K562 (cell line): ENCODE measurements at regions not wholly inside any gene's neighbourhood (a gene's known extent, or its start where the extent isn't known, plus 50 kb on each side); places are given as distances from the start of the nearest gene placed in this dataset.
"Not testable (repeated sequence)": the region's sequence is repeated elsewhere in the genome, so short reads cannot be mapped to it uniquely, and the experiment has no call there.

ENCODE experiments used
- ATAC-seq: fragments of 200-7000 bp; cut with Tn5 transposase; 3 replicates; pipeline ENCODE4 v1.9.1; 2020; ENCODE audit warnings: moderate library complexity
- BruUV-seq: library from RNA; stranded (reverse); fragments of 400-500 nt; replicated peaks from 2 replicates; lab custom pipeline; 2021; lab: Mats Ljungman, UMichigan
- CTCF ChIA-PET: fragments of 300-600 bp; formaldehyde crosslinking; extraction: SDS; loops from one replicate; lab custom pipeline; 2021; ENCODE audit warnings: low intra/inter-chr PET ratio; lab: Yijun Ruan, JAX
- POLR2A ChIA-PET: fragments of 300-600, 350-650 bp; sonication (Branson Sonifier 250); formaldehyde crosslinking; extraction: SDS; loops from one replicate; lab custom pipeline; 2021; ENCODE audit warnings: antibody characterized with exemption, inconsistent platforms; lab: Yijun Ruan, JAX
- DNase-seq, 4 experiments: peaks; one replicate each; pipeline versions ENCODE4 v3.0.0 to v3.0.0-alpha.2; 2011 to 2018; ENCODE audit warnings: low spot score in 3 of 4, mixed read lengths in 3 of 4; ENCODE audit errors: extremely low read depth in 1 of 4
- FAIRE-seq: peaks from 2 replicates; lab custom pipeline; 2011; peaks lifted over from hg19 to GRCh38; lab: Jason Lieb, UNC
- H2AFZ ChIP-seq: 2 replicates; pipeline ENCODE4 v1.6.0; 2011; ENCODE audit warnings: low read depth, low read length, control low read depth, inconsistent platforms
- H3K27ac ChIP-seq: fragments of 200-600 bp; 3 replicates; pipeline ENCODE4 v1.8.0; 2011; ENCODE audit warnings: low read depth, mild to moderate bottlenecking, control low read depth, inconsistent platforms, low read length, moderate library complexity, mixed read lengths; ENCODE audit errors: extremely low read depth
- H3K27me3 ChIP-seq, 2 experiments: fragments of 300-600 bp in 1 of 2; 2 replicates in 1 of 2; 3 replicates in 1 of 2; pipeline versions ENCODE4 v1.6.0 to v1.8.0; 2011; ENCODE audit warnings: inconsistent platforms in 2 of 2, low read length in 2 of 2, mild to moderate bottlenecking in 1 of 2, mixed read lengths in 1 of 2, moderate library complexity in 1 of 2; ENCODE audit not compliant: control insufficient read depth in 2 of 2, insufficient read depth in 2 of 2
- H3K36me3 ChIP-seq: fragments of 300-600 bp; 3 replicates; pipeline ENCODE4 v1.8.0; 2011; ENCODE audit warnings: mild to moderate bottlenecking, low read length, inconsistent platforms; ENCODE audit not compliant: control insufficient read depth, insufficient read depth
- H3K4me1 ChIP-seq, 2 experiments: fragments of 200-600 bp in 1 of 2; replicated peaks in 1 of 2; 2 replicates in 1 of 2; 3 replicates in 1 of 2; pipeline versions ENCODE4 v1.5.1 to v1.8.0; 2011; ENCODE audit warnings: inconsistent platforms in 2 of 2, low read length in 2 of 2, mild to moderate bottlenecking in 1 of 2, mixed read lengths in 1 of 2, moderate library complexity in 1 of 2; ENCODE audit not compliant: control insufficient read depth in 2 of 2, insufficient read depth in 2 of 2
- H3K4me2 ChIP-seq: 2 replicates; pipeline ENCODE4 v1.6.1; 2011; ENCODE audit warnings: low read length, control low read depth, inconsistent platforms, mixed read lengths; ENCODE audit not compliant: insufficient read depth
- H3K4me3 ChIP-seq: fragments of 200-600 bp; sonication (generic), shearing (Covaris generic); 2 replicates; pipeline ENCODE4 v1.5.1; 2016; ENCODE audit warnings: control low read depth, inconsistent platforms
- H3K79me2 ChIP-seq: fragments of 200-600 bp; 3 replicates; pipeline ENCODE4 v1.8.0; 2011; ENCODE audit warnings: low read length, inconsistent platforms; ENCODE audit not compliant: control insufficient read depth, insufficient read depth
- H3K9ac ChIP-seq, 2 experiments: 2 replicates each; pipeline versions ENCODE4 v1.6.0 to v1.6.1; 2011; ENCODE audit warnings: low read depth in 2 of 2, low read length in 2 of 2, control low read depth in 1 of 2, inconsistent platforms in 1 of 2, mild to moderate bottlenecking in 1 of 2, mixed read lengths in 1 of 2; ENCODE audit not compliant: insufficient read depth in 1 of 2
- H3K9me1 ChIP-seq: one replicate; pipeline ENCODE4 v1.6.0; 2011; ENCODE audit warnings: inconsistent platforms, mild to moderate bottlenecking, low read length, moderate library complexity; ENCODE audit not compliant: control insufficient read depth, insufficient read depth
- H3K9me3 ChIP-seq: replicated peaks from 2 replicates; pipeline ENCODE4 v1.5.1; 2011; ENCODE audit warnings: low read depth, low read length, inconsistent platforms; ENCODE audit not compliant: control insufficient read depth, insufficient read depth
- H4K20me1 ChIP-seq: replicated peaks from 2 replicates; pipeline ENCODE4 v1.6.1; 2011; ENCODE audit warnings: low read length, inconsistent platforms, mixed read lengths; ENCODE audit not compliant: control insufficient read depth, insufficient read depth
- DIDO1 ChIP-seq: fragments of 450-650 bp; IDR thresholded peaks from 2 replicates; pipeline ENCODE4 v1.6.1; 2016; ENCODE audit warnings: low read depth, missing biosample characterization, missing genetic modification characterization
- TOE1 ChIP-seq, 2 experiments: fragments of 450-650 bp in 1 of 2; sonication (generic) in 1 of 2; formaldehyde crosslinking in 1 of 2; IDR thresholded peaks; 2 replicates each; pipeline versions ENCODE4 v1.7.1 to v1.8.0; 2016 to 2022; ENCODE audit warnings: borderline replicate concordance in 2 of 2, mild to moderate bottlenecking in 2 of 2, antibody characterized with exemption in 1 of 2, inconsistent platforms in 1 of 2, low read depth in 1 of 2, missing genetic modification reagents in 1 of 2, moderate library complexity in 1 of 2
- ZNF212 ChIP-seq: fragments of 450-650 bp; formaldehyde crosslinking; IDR thresholded peaks from 2 replicates; pipeline ENCODE4 v1.4.0; 2020; ENCODE audit warnings: mild to moderate bottlenecking
- ZNF766 ChIP-seq: fragments of 200-800 bp; sonication (Bioruptor generic); conservative IDR thresholded peaks from 2 replicates; pipeline ENCODE4 v1.6.1; 2016; ENCODE audit warnings: missing genetic modification characterization, missing compliant biosample characterization
- WGBS: fragments of 100-300 bp; shearing (Covaris generic); methylation state at CpG from one replicate; pipeline ENCODE4 v1.1.6; 2016; ENCODE audit warnings: low coverage, mixed read lengths; ENCODE audit not compliant: insufficient coverage; ENCODE audit errors: missing lambda C conversion rate; 5-methylcytosine and 5-hydroxymethylcytosine counted together
- in situ Hi-C: fragments of 300-500 bp; cut with MboI; formaldehyde crosslinking; loops from 4 replicates; pipeline ENCODE4 v1.15.0; 2018; ENCODE audit warnings: inconsistent platforms, mixed read lengths
- intact Hi-C: fragments of 100-400 bp; cut with micrococcal nuclease; formaldehyde crosslinking; loops from 2 replicates; pipeline ENCODE4 v1.14.2; 2022
- TF ChIP-seq, protein P1 (sequence below): fragments of 450-650 bp; conservative IDR thresholded peaks from 2 replicates; pipeline ENCODE4 v1.6.1; 2016; ENCODE audit warnings: missing genetic modification characterization, low read depth, mild to moderate bottlenecking, control low read depth, missing compliant biosample characterization
- TF ChIP-seq, protein P2 (sequence below): fragments of 250-450 bp; sonication (Bioruptor Pico); IDR thresholded peaks from 2 replicates; pipeline ENCODE4 v1.5.0; 2022; ENCODE audit warnings: mild to moderate bottlenecking

DNA sequence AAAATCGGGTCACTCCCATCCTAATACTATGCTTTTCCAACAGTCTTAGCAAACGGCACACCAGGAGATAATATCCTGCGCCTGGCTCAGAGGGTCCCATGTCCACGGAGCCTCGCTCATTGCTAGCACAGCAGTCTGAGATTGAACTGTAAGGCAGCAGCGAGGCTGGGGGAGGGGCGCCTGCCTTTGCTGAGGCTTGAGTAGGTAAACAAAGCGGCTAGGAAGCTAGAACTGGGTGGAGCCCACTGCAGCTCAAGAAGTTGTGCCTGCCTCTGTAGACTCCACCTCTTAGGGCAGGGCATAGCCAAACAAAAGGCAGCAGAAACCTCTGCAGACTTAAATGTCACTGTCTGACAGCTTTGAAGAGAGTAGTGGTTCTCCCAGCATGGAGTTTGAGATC lies 213.3 kb downstream of the TOX3 start:
- H3K4me1 ChIP-seq, in situ Hi-C loops, H3K9ac ChIP-seq, BruUV-seq, H3K36me3 ChIP-seq, H4K20me1 ChIP-seq, H3K4me3 ChIP-seq, H3K79me2 ChIP-seq, H3K27ac ChIP-seq, H3K9me1 ChIP-seq, H3K4me2 ChIP-seq, ATAC-seq, H3K27me3 ChIP-seq, H2AFZ ChIP-seq, CTCF ChIA-PET, intact Hi-C loops, FAIRE-seq, DNase-seq, POLR2A ChIA-PET, H3K9me3 ChIP-seq: not testable (repeated sequence)
- 0% methylated on average over 8 of the region's 8 CpGs for WGBS

DNA sequence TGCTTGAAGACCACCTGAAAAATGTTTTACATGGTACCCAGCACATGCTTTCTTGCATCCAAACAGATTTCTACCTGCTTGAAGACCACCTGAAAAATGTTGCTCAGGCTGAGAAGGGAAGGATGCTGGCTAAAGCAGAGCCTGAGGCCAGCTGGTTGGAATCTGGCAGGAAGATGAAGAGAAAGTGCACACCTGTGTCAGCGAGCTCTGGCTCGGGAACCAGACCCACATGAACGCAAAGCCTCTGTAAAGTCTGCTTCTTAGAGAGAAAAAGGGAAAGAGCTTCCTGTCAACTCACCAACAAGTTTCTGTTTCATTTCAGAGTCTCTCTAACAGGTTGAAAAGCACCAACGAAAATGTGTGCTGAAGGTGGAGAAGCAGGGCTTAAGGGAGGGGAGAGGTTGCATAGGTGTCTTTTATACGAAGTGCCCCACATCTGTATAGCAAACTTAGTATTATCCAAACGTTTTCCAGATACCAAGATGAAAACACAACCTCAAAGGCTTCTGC lies 226.0 kb downstream of the TOX3 start:
- FAIRE-seq (no peak), DNase-seq (no peak), ATAC-seq (no peak)
- BruUV-seq: no TSS peak
- POLR2A ChIA-PET: no interaction called here
- H3K4me1 ChIP-seq: no peaks in the 10 kb centered on the region
- no peaks in the 10 kb centered on the region for H4K20me1 ChIP-seq
- no peak overlapping the region for H3K4me3 ChIP-seq
- intact Hi-C loops: no loop called here
- in situ Hi-C loops: no loop called here
- H3K9ac ChIP-seq: no peak overlapping the region
- H3K36me3 ChIP-seq: no peaks in the 10 kb centered on the region
- H3K9me3 ChIP-seq: no peaks in the 10 kb centered on the region
- H3K4me2 ChIP-seq: no peak overlapping the region
- H3K79me2 ChIP-seq: no peaks in the 10 kb centered on the region
- H3K27ac ChIP-seq: no peak overlapping the region
- 0% methylated on average over 6 of the region's 6 CpGs for WGBS
- TF ChIP-seq ZNF766 (CRISPR knock-in tag): no peak
- TF ChIP-seq, protein P1, sequence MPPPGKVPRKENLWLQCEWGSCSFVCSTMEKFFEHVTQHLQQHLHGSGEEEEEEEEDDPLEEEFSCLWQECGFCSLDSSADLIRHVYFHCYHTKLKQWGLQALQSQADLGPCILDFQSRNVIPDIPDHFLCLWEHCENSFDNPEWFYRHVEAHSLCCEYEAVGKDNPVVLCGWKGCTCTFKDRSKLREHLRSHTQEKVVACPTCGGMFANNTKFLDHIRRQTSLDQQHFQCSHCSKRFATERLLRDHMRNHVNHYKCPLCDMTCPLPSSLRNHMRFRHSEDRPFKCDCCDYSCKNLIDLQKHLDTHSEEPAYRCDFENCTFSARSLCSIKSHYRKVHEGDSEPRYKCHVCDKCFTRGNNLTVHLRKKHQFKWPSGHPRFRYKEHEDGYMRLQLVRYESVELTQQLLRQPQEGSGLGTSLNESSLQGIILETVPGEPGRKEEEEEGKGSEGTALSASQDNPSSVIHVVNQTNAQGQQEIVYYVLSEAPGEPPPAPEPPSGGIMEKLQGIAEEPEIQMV (tag): no peak
- TF ChIP-seq ZNF212 (CRISPR knock-in tag): no peak
- no peak for TF ChIP-seq DIDO1 (tag)
- TF ChIP-seq, protein P2, sequence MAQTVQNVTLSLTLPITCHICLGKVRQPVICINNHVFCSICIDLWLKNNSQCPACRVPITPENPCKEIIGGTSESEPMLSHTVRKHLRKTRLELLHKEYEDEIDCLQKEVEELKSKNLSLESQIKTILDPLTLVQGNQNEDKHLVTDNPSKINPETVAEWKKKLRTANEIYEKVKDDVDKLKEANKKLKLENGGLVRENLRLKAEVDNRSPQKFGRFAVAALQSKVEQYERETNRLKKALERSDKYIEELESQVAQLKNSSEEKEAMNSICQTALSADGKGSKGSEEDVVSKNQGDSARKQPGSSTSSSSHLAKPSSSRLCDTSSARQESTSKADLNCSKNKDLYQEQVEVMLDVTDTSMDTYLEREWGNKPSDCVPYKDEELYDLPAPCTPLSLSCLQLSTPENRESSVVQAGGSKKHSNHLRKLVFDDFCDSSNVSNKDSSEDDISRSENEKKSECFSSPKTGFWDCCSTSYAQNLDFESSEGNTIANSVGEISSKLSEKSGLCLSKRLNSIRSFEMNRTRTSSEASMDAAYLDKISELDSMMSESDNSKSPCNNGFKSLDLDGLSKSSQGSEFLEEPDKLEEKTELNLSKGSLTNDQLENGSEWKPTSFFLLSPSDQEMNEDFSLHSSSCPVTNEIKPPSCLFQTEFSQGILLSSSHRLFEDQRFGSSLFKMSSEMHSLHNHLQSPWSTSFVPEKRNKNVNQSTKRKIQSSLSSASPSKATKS: no peak
- TF ChIP-seq TOE1 (IDR thresholded peaks at IDR 0.05; ENCODE audit: borderline replicate concordance): no peak
- no peak for TF ChIP-seq TOE1 (CRISPR knock-in tag; IDR thresholded peaks at IDR 0.05; ENCODE audit: borderline replicate concordance, low read depth)
- TF ChIP-seq, all 486 proteins: peak for 0
- CTCF ChIA-PET: no interaction called here
- Histone ChIP-seq H2AFZ (no peak overlapping the region), H3K27me3 (no peaks in the 10 kb centered on the region), H3K9me1 (no peaks in the 10 kb centered on the region)
